PC-3 (cell line): ENCODE measurements at regions not wholly inside any gene's neighbourhood (a gene's known extent, or its start where the extent isn't known, plus 50 kb on each side); places are given as distances from the start of the nearest gene placed in this dataset.
A peak's percentile ranks its signal among the peaks of the same experiment; 100 is the strongest.

ENCODE experiments used
- ATAC-seq: fragments of 200-7000 bp; cut with Tn5 transposase; 2 replicates; pipeline ENCODE4 v1.9.1; 2020; ENCODE audit warnings: mild to moderate bottlenecking, moderate library complexity
- BruUV-seq: library from RNA; stranded (reverse); fragments of 400-500 nt; replicated peaks from 2 replicates; lab custom pipeline; 2021; lab: Mats Ljungman, UMichigan
- CTCF ChIA-PET: fragments of 300-600 bp; sonication (Branson Sonifier 250); formaldehyde crosslinking; loops from one replicate; lab custom pipeline; 2022; ENCODE audit warnings: antibody characterized with exemption; lab: Charles Lee
- POLR2A ChIA-PET: fragments of 300-600 bp; sonication (Branson Sonifier 250); formaldehyde crosslinking; loops from one replicate; lab custom pipeline; 2022; ENCODE audit warnings: antibody characterized with exemption; ENCODE audit not compliant: unreplicated experiment; lab: Charles Lee
- DNase-seq: peaks from one replicate; pipeline ENCODE4 v3.0.0-alpha.2; 2015
- H2AFZ ChIP-seq: fragments of 300-600 bp; sonication (generic); 2 replicates; pipeline ENCODE4 v1.6.0; 2016; ENCODE audit warnings: antibody characterized with exemption, low read length
- H3F3A ChIP-seq: fragments of 300-600 bp; sonication (generic); one replicate; pipeline ENCODE4 v1.6.0; 2017; ENCODE audit warnings: antibody characterized with exemption, low read length, control low read depth, mild to moderate bottlenecking; ENCODE audit not compliant: unreplicated experiment
- H3K27ac ChIP-seq: fragments of 300-600 bp; sonication (generic); 2 replicates; pipeline ENCODE4 v1.5.1; 2016; ENCODE audit warnings: mild to moderate bottlenecking, low read length
- H3K27me3 ChIP-seq: fragments of 300-600 bp; sonication (generic); 2 replicates; pipeline ENCODE4 v1.6.1; 2016; ENCODE audit warnings: low read length, mixed read lengths
- H3K36me3 ChIP-seq: fragments of 300-600 bp; sonication (generic); 2 replicates; pipeline ENCODE4 v1.6.1; 2016; ENCODE audit warnings: low read depth, mixed run types, low read length, mixed read lengths
- H3K4me1 ChIP-seq: fragments of 300-600 bp; sonication (generic); 2 replicates; pipeline ENCODE4 v1.5.1; 2016; ENCODE audit warnings: low read length; ENCODE audit not compliant: insufficient read depth
- H3K4me2 ChIP-seq: fragments of 300-600 bp; sonication (generic); 2 replicates; pipeline ENCODE4 v1.6.0; 2016; ENCODE audit warnings: low read length
- H3K4me3 ChIP-seq: fragments of 300-600 bp; sonication (generic); 2 replicates; pipeline ENCODE4 v1.5.1; 2016; ENCODE audit warnings: mild to moderate bottlenecking, low read length, mixed read lengths
- H3K79me2 ChIP-seq: fragments of 300-600 bp; sonication (generic); 2 replicates; pipeline ENCODE4 v1.6.1; 2017; ENCODE audit warnings: low read length, mixed read lengths
- H3K9ac ChIP-seq: fragments of 300-600 bp; sonication (generic); 2 replicates; pipeline ENCODE4 v1.6.0; 2016; ENCODE audit warnings: mild to moderate bottlenecking, low read length
- H3K9me2 ChIP-seq: fragments of 300-600 bp; sonication (generic); replicated peaks from 2 replicates; pipeline ENCODE4 v1.6.1; 2016; ENCODE audit warnings: mixed run types, low read length, mixed read lengths
- H3K9me3 ChIP-seq: fragments of 300-600 bp; sonication (generic); 2 replicates; pipeline ENCODE4 v1.6.1; 2016; ENCODE audit warnings: low read length, mixed read lengths
- H4K20me1 ChIP-seq: fragments of 300-600 bp; sonication (generic); 2 replicates; pipeline ENCODE4 v1.6.1; 2016; ENCODE audit warnings: low read length, mixed read lengths
- EZH2 ChIP-seq: fragments of 300-600 bp; sonication (generic); IDR thresholded peaks from one replicate; pipeline ENCODE4 v1.6.1; 2017; ENCODE audit warnings: antibody characterized with exemption, mild to moderate bottlenecking, low read length; ENCODE audit not compliant: unreplicated experiment
- EZH2phosphoT487 ChIP-seq: fragments of 300-600 bp; sonication (generic); IDR thresholded peaks from 2 replicates; pipeline ENCODE4 v1.6.1; 2018; ENCODE audit warnings: mild to moderate bottlenecking, antibody characterized with exemption, low read length, borderline replicate concordance
- intact Hi-C: fragments of 100-400 bp; cut with micrococcal nuclease; formaldehyde crosslinking; loops from 2 replicates; pipeline ENCODE4 v1.9.0; 2023
- TF ChIP-seq, protein P1 (sequence below): fragments of 300-600 bp; sonication (generic); conservative IDR thresholded peaks from 2 replicates; pipeline ENCODE4 v1.5.1; 2017; ENCODE audit warnings: antibody characterized with exemption, low read depth, mild to moderate bottlenecking, low read length

DNA sequence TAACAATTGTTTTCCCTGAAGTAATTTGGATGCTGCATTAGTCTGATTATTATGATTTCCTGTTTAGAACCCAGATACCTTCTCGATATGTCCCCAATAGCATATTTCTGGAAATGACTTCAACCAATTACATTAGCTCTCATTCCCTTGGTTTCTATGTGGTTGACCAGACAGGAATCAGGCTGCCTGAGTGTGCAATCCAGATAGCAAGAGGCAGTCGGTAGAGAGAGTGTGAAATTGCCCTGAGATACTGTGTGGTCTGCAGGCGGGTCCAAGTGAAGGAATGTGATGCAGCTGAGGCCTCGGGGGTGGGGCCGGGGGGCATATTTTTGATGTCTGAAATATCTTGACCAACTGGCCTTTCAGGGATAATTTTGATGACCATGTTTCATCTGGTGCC lies 143.9 kb upstream of the ITGA6 start:
- ChIA-PET CTCF (interaction anchor here (0.7 kb wide), 1 partner anchor 173 kb away, joined by 3 read pairs; no protein-coding TSS in a partner anchor), POLR2A (no interaction called here)
- no peak for DNase-seq
- Histone ChIP-seq H3K27me3 (no peaks in the 10 kb centered on the region), H3K4me1 (peaks cover 44% of the 10 kb centered on the region), H3F3A (no peaks in the 10 kb centered on the region), H2AFZ (0 out of 2 replicates have a peak overlapping the region, but pooled peaks have one; percentile 3), H4K20me1 (no peaks in the 10 kb centered on the region), H3K36me3 (no peaks in the 10 kb centered on the region), H3K9me2 (no peaks in the 10 kb centered on the region), H3K9me3 (no peaks in the 10 kb centered on the region), H3K4me2 (0 out of 2 replicates have a peak overlapping the region, but pooled peaks have one; percentile 6), H3K9ac (no peak overlapping the region), H3K27ac (no peak overlapping the region), H3K79me2 (no peaks in the 10 kb centered on the region), H3K4me3 (no peak overlapping the region)
- intact Hi-C loops: no loop called here
- TF ChIP-seq EZH2phosphoT487 (no peak), EZH2 (no peak)
- TF ChIP-seq, protein P1, sequence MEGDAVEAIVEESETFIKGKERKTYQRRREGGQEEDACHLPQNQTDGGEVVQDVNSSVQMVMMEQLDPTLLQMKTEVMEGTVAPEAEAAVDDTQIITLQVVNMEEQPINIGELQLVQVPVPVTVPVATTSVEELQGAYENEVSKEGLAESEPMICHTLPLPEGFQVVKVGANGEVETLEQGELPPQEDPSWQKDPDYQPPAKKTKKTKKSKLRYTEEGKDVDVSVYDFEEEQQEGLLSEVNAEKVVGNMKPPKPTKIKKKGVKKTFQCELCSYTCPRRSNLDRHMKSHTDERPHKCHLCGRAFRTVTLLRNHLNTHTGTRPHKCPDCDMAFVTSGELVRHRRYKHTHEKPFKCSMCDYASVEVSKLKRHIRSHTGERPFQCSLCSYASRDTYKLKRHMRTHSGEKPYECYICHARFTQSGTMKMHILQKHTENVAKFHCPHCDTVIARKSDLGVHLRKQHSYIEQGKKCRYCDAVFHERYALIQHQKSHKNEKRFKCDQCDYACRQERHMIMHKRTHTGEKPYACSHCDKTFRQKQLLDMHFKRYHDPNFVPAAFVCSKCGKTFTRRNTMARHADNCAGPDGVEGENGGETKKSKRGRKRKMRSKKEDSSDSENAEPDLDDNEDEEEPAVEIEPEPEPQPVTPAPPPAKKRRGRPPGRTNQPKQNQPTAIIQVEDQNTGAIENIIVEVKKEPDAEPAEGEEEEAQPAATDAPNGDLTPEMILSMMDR: no peak
- BruUV-seq: no TSS peak
- no peak for ATAC-seq

- H3K4me3 ChIP-seq: no peak overlapping the region
- POLR2A ChIA-PET: no interaction called here
- no peaks in the 10 kb centered on the region for H3K9me2 ChIP-seq
- peaks cover 44% of the 10 kb centered on the region for H3K4me1 ChIP-seq
- no peak for DNase-seq
- no peaks in the 10 kb centered on the region for H3K36me3 ChIP-seq
- no peak overlapping the region for H3K9ac ChIP-seq
- CTCF ChIA-PET: no interaction called here
- no peaks in the 10 kb centered on the region for H3K9me3 ChIP-seq
- no peaks in the 10 kb centered on the region for H3K27me3 ChIP-seq
- intact Hi-C loops: no loop called here
- no peaks in the 10 kb centered on the region for H3F3A ChIP-seq
- H3K27ac ChIP-seq: no peak overlapping the region
- TF ChIP-seq EZH2phosphoT487: no peak
- TF ChIP-seq, protein P1: no peak
- no peak for TF ChIP-seq EZH2
- no peak overlapping the region for H3K4me2 ChIP-seq
- no TSS peak for BruUV-seq
- no peaks in the 10 kb centered on the region for H4K20me1 ChIP-seq
- no peak overlapping the region for H2AFZ ChIP-seq
- ATAC-seq: no peak
- no peaks in the 10 kb centered on the region for H3K79me2 ChIP-seq
Observed at GRCh38 chr2:172284209-172284608, 143.2 kb upstream of the ITGA6 start.

DNA sequence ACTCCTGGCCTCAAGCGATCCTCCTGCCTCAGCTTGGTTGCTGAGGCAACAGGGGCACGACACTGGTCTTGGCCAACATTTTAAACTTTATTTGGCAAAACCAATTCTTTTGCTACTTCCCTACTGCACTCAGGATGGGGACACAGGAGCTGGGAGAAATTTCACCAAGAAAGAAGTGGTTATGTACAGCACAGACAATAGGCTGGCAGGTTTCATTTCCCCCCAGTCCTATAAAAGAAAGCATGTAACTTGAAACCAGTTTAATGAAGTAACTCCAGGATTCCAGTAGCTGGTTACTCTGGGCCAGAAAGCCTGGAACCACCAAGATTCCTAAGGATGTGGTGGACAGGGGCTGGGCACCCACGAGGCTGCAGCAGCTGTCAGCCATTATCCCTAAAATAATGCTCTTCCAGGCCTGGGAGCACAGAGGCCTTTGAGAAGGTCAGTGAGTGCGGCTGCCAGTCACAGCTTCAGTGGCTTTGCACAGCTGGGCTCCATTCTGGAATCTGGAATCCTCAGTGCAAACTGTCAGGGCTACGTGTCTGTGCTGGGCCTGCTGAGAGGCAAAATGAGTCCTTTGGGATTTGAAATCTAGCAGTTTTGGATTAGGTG lies 142.3 kb upstream of the ITGA6 start:
- TF ChIP-seq EZH2phosphoT487 (no peak), EZH2 (no peak)
- TF ChIP-seq, protein P1: no peak
- Histone ChIP-seq H4K20me1 (no peaks in the 10 kb centered on the region), H3K27me3 (no peaks in the 10 kb centered on the region), H3K9me3 (no peaks in the 10 kb centered on the region), H3K36me3 (no peaks in the 10 kb centered on the region), H3K79me2 (no peaks in the 10 kb centered on the region), H3K4me1 (peaks cover 44% of the 10 kb centered on the region), H3K27ac (no peak overlapping the region), H3K9ac (no peak overlapping the region), H3K4me3 (no peak overlapping the region), H3K9me2 (no peaks in the 10 kb centered on the region), H2AFZ (peak overlapping the region; percentile 50; the same call in 1 of the 2 replicates), H3F3A (no peaks in the 10 kb centered on the region), H3K4me2 (no peak overlapping the region)
- no TSS peak for BruUV-seq
- peak; percentile 54 for ATAC-seq
- ChIA-PET POLR2A (no interaction called here), CTCF (no interaction called here)
- DNase-seq: peak; percentile 48
- intact Hi-C loops: no loop called here
